ENCODE measurements at regions not wholly inside any gene's neighbourhood (a gene's known extent, or its start where the extent isn't known, plus 50 kb on each side); places are given as distances from the start of the nearest gene placed in this dataset.
"Not testable (repeated sequence)": the region's sequence is repeated elsewhere in the genome, so short reads cannot be mapped to it uniquely, and the experiment has no call there.

GRCh38 chr14:21924479-21924878, 250.9 kb upstream of the OR4E1 start:
- DNase-seq (ENCODE audit: low read depth, low spot score) = no peak

- peak; percentile 77 for DNase-seq (ENCODE audit: low read depth, low spot score)
Observed at GRCh38 chr14:21923820-21924219, 250.2 kb upstream of the OR4E1 start.

- no peak for DNase-seq (ENCODE audit: low read depth, low spot score)
Observed at GRCh38 chr14:21921453-21921852, 247.8 kb upstream of the OR4E1 start.

GRCh38 chr14:21917699-21918436, 244.2 kb upstream of the OR4E1 start:
- peak; percentile 74 for DNase-seq (ENCODE audit: low read depth, low spot score)

GRCh38 chr14:21915826-21916225, 242.2 kb upstream of the OR4E1 start:
- DNase-seq (ENCODE audit: low read depth, low spot score) = peak; percentile 56

- peak; percentile 83 for DNase-seq (ENCODE audit: low read depth, low spot score)
Observed at GRCh38 chr14:21913759-21914158, 240.1 kb upstream of the OR4E1 start.

GRCh38 chr14:21912367-21912766, 238.7 kb upstream of the OR4E1 start:
- DNase-seq (ENCODE audit: low read depth, low spot score) = no peak

- no peak for DNase-seq (ENCODE audit: low read depth, low spot score)
Observed at GRCh38 chr14:21911877-21912276, 238.3 kb upstream of the OR4E1 start.

GRCh38 chr14:21910260-21910659, 236.6 kb upstream of the OR4E1 start:
- no peak for DNase-seq (ENCODE audit: low read depth, low spot score)

GRCh38 chr14:21902561-21903181, 229.1 kb upstream of the OR4E1 start:
- no peak for DNase-seq (ENCODE audit: low read depth, low spot score)

- DNase-seq (ENCODE audit: low read depth, low spot score) = not testable (repeated sequence)
Observed at GRCh38 chr14:21894898-21895194, 221.2 kb upstream of the OR4E1 start.

GRCh38 chr14:21894003-21894897, 220.6 kb upstream of the OR4E1 start:
- no peak for DNase-seq (ENCODE audit: low read depth, low spot score)

GRCh38 chr14:21891921-21892320, 218.3 kb upstream of the OR4E1 start:
- DNase-seq (ENCODE audit: low read depth, low spot score) = no peak

- DNase-seq (ENCODE audit: low read depth, low spot score) = no peak
Observed at GRCh38 chr14:21884995-21885394, 211.4 kb upstream of the OR4E1 start.

GRCh38 chr14:21882226-21882625, 208.6 kb upstream of the OR4E1 start:
- DNase-seq (ENCODE audit: low read depth, low spot score) = no peak

- DNase-seq (ENCODE audit: low read depth, low spot score) = no peak
Observed at GRCh38 chr14:21880918-21881317, 207.3 kb upstream of the OR4E1 start.

- no peak for DNase-seq (ENCODE audit: low read depth, low spot score)
Observed at GRCh38 chr14:21875791-21876190, 202.2 kb upstream of the OR4E1 start.

- DNase-seq (ENCODE audit: low read depth, low spot score) = no peak
Observed at GRCh38 chr14:21874946-21875345, 201.3 kb upstream of the OR4E1 start.

GRCh38 chr14:21874167-21874566, 200.5 kb upstream of the OR4E1 start:
- no peak for DNase-seq (ENCODE audit: low read depth, low spot score)

- peak; percentile 61 for DNase-seq (ENCODE audit: low read depth, low spot score)
Observed at GRCh38 chr14:21868442-21869046, 194.9 kb upstream of the OR4E1 start.

- DNase-seq (ENCODE audit: low read depth, low spot score) = peak; percentile 63
Observed at GRCh38 chr14:21867541-21867940, 193.9 kb upstream of the OR4E1 start.

GRCh38 chr14:21866479-21866878, 192.9 kb upstream of the OR4E1 start:
- no peak for DNase-seq (ENCODE audit: low read depth, low spot score)
